Dermis blood vessel endothelial cell (primary cell): ENCODE measurements at regions not wholly inside any gene's neighbourhood (a gene's known extent, or its start where the extent isn't known, plus 50 kb on each side); places are given as distances from the start of the nearest gene placed in this dataset.

Source experiments
- DNase-seq: peaks from one replicate; pipeline ENCODE4 v3.0.0; 2010

GRCh38 chr10:65320236-65321026 is 1605.4 kb upstream of the LRRTM3 start:
- peak; percentile 56 for DNase-seq

- no peak for DNase-seq
Observed at GRCh38 chr10:65323802-65324201, 1602.0 kb upstream of the LRRTM3 start.

- DNase-seq, result no peak
Observed at GRCh38 chr10:65325913-65326312, 1599.9 kb upstream of the LRRTM3 start.

GRCh38 chr10:65328486-65328885 is 1597.3 kb upstream of the LRRTM3 start:
- peak; percentile 49 for DNase-seq

GRCh38 chr10:65335311-65335710 is 1590.5 kb upstream of the LRRTM3 start:
- no peak for DNase-seq

- DNase-seq, result peak; percentile 33
Observed at GRCh38 chr10:65340340-65340739, 1585.5 kb upstream of the LRRTM3 start.

GRCh38 chr10:65341323-65341925 is 1584.4 kb upstream of the LRRTM3 start:
- DNase-seq, result peak; percentile 96

- DNase-seq, result peak; percentile 63
Observed at GRCh38 chr10:65342245-65342644, 1583.6 kb upstream of the LRRTM3 start.

GRCh38 chr10:65346466-65346865 is 1579.4 kb upstream of the LRRTM3 start:
- DNase-seq, result no peak

GRCh38 chr10:65348637-65349036 is 1577.2 kb upstream of the LRRTM3 start:
- no peak for DNase-seq

GRCh38 chr10:65350611-65351010 is 1575.2 kb upstream of the LRRTM3 start:
- no peak for DNase-seq

GRCh38 chr10:65355141-65355680 is 1570.6 kb upstream of the LRRTM3 start:
- peak; percentile 72 for DNase-seq

- peak; percentile 61 for DNase-seq
Observed at GRCh38 chr10:65358565-65358964, 1567.3 kb upstream of the LRRTM3 start.

- DNase-seq, result no peak
Observed at GRCh38 chr10:65360497-65360896, 1565.3 kb upstream of the LRRTM3 start.

- DNase-seq, result no peak
Observed at GRCh38 chr10:65365878-65366277, 1560.0 kb upstream of the LRRTM3 start.

- no peak for DNase-seq
Observed at GRCh38 chr10:65367706-65368105, 1558.1 kb upstream of the LRRTM3 start.

- DNase-seq, result no peak
Observed at GRCh38 chr10:65375528-65375927, 1550.3 kb upstream of the LRRTM3 start.

GRCh38 chr10:65377687-65378086 is 1548.1 kb upstream of the LRRTM3 start:
- DNase-seq, result no peak

- peak; percentile 12 for DNase-seq
Observed at GRCh38 chr10:65394502-65395297, 1531.1 kb upstream of the LRRTM3 start.

GRCh38 chr10:65395631-65396030 is 1530.2 kb upstream of the LRRTM3 start:
- no peak for DNase-seq

GRCh38 chr10:65396997-65397396 is 1528.8 kb upstream of the LRRTM3 start:
- no peak for DNase-seq

GRCh38 chr10:65408401-65408800 is 1517.4 kb upstream of the LRRTM3 start:
- no peak for DNase-seq

- no peak for DNase-seq
Observed at GRCh38 chr10:65413001-65413400, 1512.8 kb upstream of the LRRTM3 start.
